K562 (cell line): ENCODE measurements at regions not wholly inside any gene's neighbourhood (a gene's known extent, or its start where the extent isn't known, plus 50 kb on each side); places are given as distances from the start of the nearest gene placed in this dataset.

ENCODE experiments used
- ATAC-seq: fragments of 200-7000 bp; cut with Tn5 transposase; 3 replicates; pipeline ENCODE4 v1.9.1; 2020; ENCODE audit warnings: moderate library complexity
- BruUV-seq: library from RNA; stranded (reverse); fragments of 400-500 nt; replicated peaks from 2 replicates; lab custom pipeline; 2021; lab: Mats Ljungman, UMichigan
- CTCF ChIA-PET: fragments of 300-600 bp; formaldehyde crosslinking; extraction: SDS; loops from one replicate; lab custom pipeline; 2021; ENCODE audit warnings: low intra/inter-chr PET ratio; lab: Yijun Ruan, JAX
- POLR2A ChIA-PET: fragments of 300-600, 350-650 bp; sonication (Branson Sonifier 250); formaldehyde crosslinking; extraction: SDS; loops from one replicate; lab custom pipeline; 2021; ENCODE audit warnings: antibody characterized with exemption, inconsistent platforms; lab: Yijun Ruan, JAX
- DNase-seq, 4 experiments: peaks; one replicate each; pipeline versions ENCODE4 v3.0.0 to v3.0.0-alpha.2; 2011 to 2018; ENCODE audit warnings: low spot score in 3 of 4, mixed read lengths in 3 of 4; ENCODE audit errors: extremely low read depth in 1 of 4
- FAIRE-seq: peaks from 2 replicates; lab custom pipeline; 2011; peaks lifted over from hg19 to GRCh38; lab: Jason Lieb, UNC
- H2AFZ ChIP-seq: 2 replicates; pipeline ENCODE4 v1.6.0; 2011; ENCODE audit warnings: low read depth, low read length, control low read depth, inconsistent platforms
- H3K27ac ChIP-seq: fragments of 200-600 bp; 3 replicates; pipeline ENCODE4 v1.8.0; 2011; ENCODE audit warnings: low read depth, mild to moderate bottlenecking, control low read depth, inconsistent platforms, low read length, moderate library complexity, mixed read lengths; ENCODE audit errors: extremely low read depth
- H3K27me3 ChIP-seq, 2 experiments: fragments of 300-600 bp in 1 of 2; 2 replicates in 1 of 2; 3 replicates in 1 of 2; pipeline versions ENCODE4 v1.6.0 to v1.8.0; 2011; ENCODE audit warnings: inconsistent platforms in 2 of 2, low read length in 2 of 2, mild to moderate bottlenecking in 1 of 2, mixed read lengths in 1 of 2, moderate library complexity in 1 of 2; ENCODE audit not compliant: control insufficient read depth in 2 of 2, insufficient read depth in 2 of 2
- H3K36me3 ChIP-seq: fragments of 300-600 bp; 3 replicates; pipeline ENCODE4 v1.8.0; 2011; ENCODE audit warnings: mild to moderate bottlenecking, low read length, inconsistent platforms; ENCODE audit not compliant: control insufficient read depth, insufficient read depth
- H3K4me1 ChIP-seq, 2 experiments: fragments of 200-600 bp in 1 of 2; replicated peaks in 1 of 2; 2 replicates in 1 of 2; 3 replicates in 1 of 2; pipeline versions ENCODE4 v1.5.1 to v1.8.0; 2011; ENCODE audit warnings: inconsistent platforms in 2 of 2, low read length in 2 of 2, mild to moderate bottlenecking in 1 of 2, mixed read lengths in 1 of 2, moderate library complexity in 1 of 2; ENCODE audit not compliant: control insufficient read depth in 2 of 2, insufficient read depth in 2 of 2
- H3K4me2 ChIP-seq: 2 replicates; pipeline ENCODE4 v1.6.1; 2011; ENCODE audit warnings: low read length, control low read depth, inconsistent platforms, mixed read lengths; ENCODE audit not compliant: insufficient read depth
- H3K4me3 ChIP-seq: fragments of 200-600 bp; sonication (generic), shearing (Covaris generic); 2 replicates; pipeline ENCODE4 v1.5.1; 2016; ENCODE audit warnings: control low read depth, inconsistent platforms
- H3K79me2 ChIP-seq: fragments of 200-600 bp; 3 replicates; pipeline ENCODE4 v1.8.0; 2011; ENCODE audit warnings: low read length, inconsistent platforms; ENCODE audit not compliant: control insufficient read depth, insufficient read depth
- H3K9ac ChIP-seq, 2 experiments: 2 replicates each; pipeline versions ENCODE4 v1.6.0 to v1.6.1; 2011; ENCODE audit warnings: low read depth in 2 of 2, low read length in 2 of 2, control low read depth in 1 of 2, inconsistent platforms in 1 of 2, mild to moderate bottlenecking in 1 of 2, mixed read lengths in 1 of 2; ENCODE audit not compliant: insufficient read depth in 1 of 2
- H3K9me1 ChIP-seq: one replicate; pipeline ENCODE4 v1.6.0; 2011; ENCODE audit warnings: inconsistent platforms, mild to moderate bottlenecking, low read length, moderate library complexity; ENCODE audit not compliant: control insufficient read depth, insufficient read depth
- H3K9me3 ChIP-seq: replicated peaks from 2 replicates; pipeline ENCODE4 v1.5.1; 2011; ENCODE audit warnings: low read depth, low read length, inconsistent platforms; ENCODE audit not compliant: control insufficient read depth, insufficient read depth
- H4K20me1 ChIP-seq: replicated peaks from 2 replicates; pipeline ENCODE4 v1.6.1; 2011; ENCODE audit warnings: low read length, inconsistent platforms, mixed read lengths; ENCODE audit not compliant: control insufficient read depth, insufficient read depth
- HCFC1 ChIP-seq: IDR thresholded peaks from 2 replicates; pipeline ENCODE4 v1.6.1; 2012; ENCODE audit warnings: low read depth, low read length, improper control_type of control experiment
- HNRNPUL1 ChIP-seq: fragments of 200-400 bp; formaldehyde crosslinking; IDR thresholded peaks from 2 replicates; pipeline ENCODE4 v1.6.1; 2017; ENCODE audit warnings: low read length
- KDM2B ChIP-seq: fragments of 250-450 bp; sonication (Bioruptor Pico); IDR thresholded peaks from 2 replicates; pipeline ENCODE4 v1.8.0; 2021; ENCODE audit warnings: mild to moderate bottlenecking, moderate library complexity
- KDM4B ChIP-seq, 2 experiments: fragments of 450-650 bp in 1 of 2; sonication (generic) in 1 of 2; IDR thresholded peaks; 2 replicates each; pipeline ENCODE4 v1.6.1; 2016 to 2017; ENCODE audit warnings: borderline replicate concordance in 2 of 2, antibody characterized with exemption in 1 of 2, low read depth in 1 of 2, mild to moderate bottlenecking in 1 of 2
- MAZ ChIP-seq, 2 experiments: fragments of 450-650 bp in 1 of 2; sonication (generic) in 1 of 2; formaldehyde crosslinking; IDR thresholded peaks in 1 of 2; conservative IDR thresholded peaks in 1 of 2; 2 replicates each; pipeline versions ENCODE4 v1.4.0 to v1.5.0; 2020; ENCODE audit warnings: mild to moderate bottlenecking in 1 of 2, missing genetic modification reagents in 1 of 2
- MCM5 ChIP-seq: fragments of 450-650 bp; IDR thresholded peaks from 2 replicates; pipeline ENCODE4 v1.6.1; 2016; ENCODE audit warnings: low read depth
- PHB2 ChIP-seq: fragments of 450-650 bp; IDR thresholded peaks from 2 replicates; pipeline ENCODE4 v1.6.1; 2017; ENCODE audit warnings: low read depth
- PKNOX1 ChIP-seq: fragments of 450-650 bp; IDR thresholded peaks from 2 replicates; pipeline ENCODE4 v1.6.1; 2016
- RHOXF2B ChIP-seq: fragments of 250-450 bp; sonication (Bioruptor Pico); conservative IDR thresholded peaks from 2 replicates; pipeline ENCODE4 v1.5.1; 2021
- SETDB1 ChIP-seq: IDR thresholded peaks from one replicate; pipeline ENCODE4 v1.6.1; 2012; ENCODE audit warnings: low read length, control low read depth, inconsistent platforms
- THAP7 ChIP-seq: fragments of 250-450 bp; sonication (Bioruptor Pico); IDR thresholded peaks from 2 replicates; pipeline ENCODE4 v1.5.0; 2021
- XRCC3 ChIP-seq: fragments of 450-650 bp; IDR thresholded peaks from 2 replicates; pipeline ENCODE4 v1.6.1; 2017; ENCODE audit warnings: mild to moderate bottlenecking, moderate library complexity
- ZNF12 ChIP-seq: sonication (generic); formaldehyde crosslinking; IDR thresholded peaks from 2 replicates; pipeline ENCODE4 v1.4.0; 2020; ENCODE audit warnings: mild to moderate bottlenecking, missing genetic modification reagents
- ZNF584 ChIP-seq: fragments of 200-800 bp; sonication (Bioruptor generic); IDR thresholded peaks from 2 replicates; pipeline ENCODE4 v1.6.1; 2016; ENCODE audit warnings: low read depth, mild to moderate bottlenecking, missing genetic modification characterization, missing compliant biosample characterization
- WGBS: fragments of 100-300 bp; shearing (Covaris generic); methylation state at CpG from one replicate; pipeline ENCODE4 v1.1.6; 2016; ENCODE audit warnings: low coverage, mixed read lengths; ENCODE audit not compliant: insufficient coverage; ENCODE audit errors: missing lambda C conversion rate; 5-methylcytosine and 5-hydroxymethylcytosine counted together
- in situ Hi-C: fragments of 300-500 bp; cut with MboI; formaldehyde crosslinking; loops from 4 replicates; pipeline ENCODE4 v1.15.0; 2018; ENCODE audit warnings: inconsistent platforms, mixed read lengths
- intact Hi-C: fragments of 100-400 bp; cut with micrococcal nuclease; formaldehyde crosslinking; loops from 2 replicates; pipeline ENCODE4 v1.14.2; 2022

GRCh38 chr1:96992871-96993270 lies 271.3 kb downstream of the PTBP2 start:
- Histone ChIP-seq H3K9ac (no peak overlapping the region), H3K36me3 (no peaks in the 10 kb centered on the region), H3K4me3 (no peak overlapping the region), H4K20me1 (no peaks in the 10 kb centered on the region), H3K9me3 (no peaks in the 10 kb centered on the region), H3K27ac (no peak overlapping the region), H3K4me1 (no peaks in the 10 kb centered on the region), H3K79me2 (no peaks in the 10 kb centered on the region), H3K4me2 (no peak overlapping the region), H3K27me3 (no peaks in the 10 kb centered on the region), H3K9me1 (no peaks in the 10 kb centered on the region), H2AFZ (no peak overlapping the region)
- intact Hi-C loops: no loop called here
- WGBS: 0% methylated on average over 3 of the region's 3 CpGs
- in situ Hi-C loops: no loop called here
- BruUV-seq: no TSS peak
- no peak for ATAC-seq
- TF ChIP-seq SETDB1 (no peak), HNRNPUL1 (no peak), HCFC1 (no peak), XRCC3 (no peak), PKNOX1 (no peak)
- FAIRE-seq: no peak
- ChIA-PET POLR2A (no interaction called here), CTCF (no interaction called here)
- DNase-seq: no peak

GRCh38 chr1:96995351-96995750 lies 273.8 kb downstream of the PTBP2 start:
- Histone ChIP-seq H3K9me1 (no peaks in the 10 kb centered on the region), H4K20me1 (no peaks in the 10 kb centered on the region), H3K27me3 (no peaks in the 10 kb centered on the region), H3K36me3 (no peaks in the 10 kb centered on the region), H3K9ac (no peak overlapping the region)
- TF ChIP-seq PHB2 (no peak), RHOXF2B (CRISPR knock-in tag) (no peak), MAZ (CRISPR knock-in tag; conservative IDR thresholded peaks at IDR 0.05 in 1 of 2, IDR thresholded peaks at IDR 0.05 in 1 of 2) (no peak), MCM5 (no peak), THAP7 (no peak), ZNF584 (CRISPR knock-in tag) (no peak), KDM2B (CRISPR knock-in tag) (no peak), KDM4B (IDR thresholded peaks at IDR 0.05; ENCODE audit: borderline replicate concordance in 2 of 2, low read depth in 1 of 2) (no peak), ZNF12 (CRISPR knock-in tag) (no peak)
- TF ChIP-seq, all 486 proteins: peak for 0
- intact Hi-C loops: no loop called here
- H3K9me3 ChIP-seq: no peaks in the 10 kb centered on the region; the same call in 1 of the 2 replicates
- no peak overlapping the region for H3K27ac ChIP-seq
- ChIA-PET POLR2A (no interaction called here), CTCF (no interaction called here)
- no peak for FAIRE-seq
- H2AFZ ChIP-seq: no peak overlapping the region
- no peak overlapping the region for H3K4me2 ChIP-seq
- H3K4me3 ChIP-seq: no peak overlapping the region
- BruUV-seq: no TSS peak
- in situ Hi-C loops: no loop called here
- ATAC-seq: no peak
- no peaks in the 10 kb centered on the region for H3K79me2 ChIP-seq
- DNase-seq: no peak
- WGBS: 0% methylated on average over 3 of the region's 3 CpGs
- no peaks in the 10 kb centered on the region for H3K4me1 ChIP-seq
